ENCODE measurements at regions not wholly inside any gene's neighbourhood (a gene's known extent, or its start where the extent isn't known, plus 50 kb on each side); places are given as distances from the start of the nearest gene placed in this dataset.

DNA sequence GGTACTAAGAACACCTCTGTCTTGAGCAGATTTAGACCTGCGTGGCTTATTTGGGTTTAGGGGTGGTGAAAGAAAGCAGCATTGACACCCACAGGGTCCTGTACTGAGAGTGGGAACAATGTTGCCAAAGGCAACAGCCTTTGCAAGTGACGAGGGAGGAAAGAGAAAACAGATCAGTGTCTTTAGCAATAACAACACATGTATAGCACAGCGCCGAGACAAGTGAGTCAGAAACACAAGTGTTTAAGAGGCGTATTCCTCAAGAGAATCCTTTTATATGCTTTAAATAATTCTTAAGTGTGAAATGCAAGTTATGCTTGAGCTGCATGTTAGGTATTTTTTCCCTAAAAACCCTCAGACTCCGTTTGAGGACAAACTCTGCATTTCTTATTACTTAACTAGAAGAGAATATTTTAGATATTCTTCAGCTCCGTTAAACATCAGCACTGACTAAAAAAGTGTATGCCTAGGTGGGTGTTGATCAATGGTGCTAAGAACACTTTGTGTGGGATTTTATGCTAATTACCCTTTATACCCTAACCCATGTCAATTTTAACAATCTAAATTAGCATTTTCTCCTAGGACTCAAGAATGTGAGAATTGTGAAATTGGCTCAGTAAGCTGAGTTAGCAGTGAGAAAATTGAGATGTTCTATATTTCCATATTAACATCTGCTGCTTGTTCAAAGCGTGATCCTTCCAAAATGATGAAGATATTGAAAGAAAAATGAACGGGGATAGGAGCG, 1095.4 kb upstream of the CELF2 start:
- H4K20me1 ChIP-seq (ENCODE audit: control insufficient read depth, insufficient read depth), result no peaks in the 10 kb centered on the region
- no peaks in the 10 kb centered on the region for H3K4me1 ChIP-seq (ENCODE audit: control insufficient read depth, insufficient read depth, low read length)
- no peak overlapping the region for H3K4me2 ChIP-seq (ENCODE audit: control insufficient read depth, insufficient read depth)
- H3K4me3 ChIP-seq, result no peak overlapping the region
- H3K27ac ChIP-seq (ENCODE audit: control insufficient read depth, insufficient read depth), result no peak overlapping the region
- intact Hi-C loops (cut with micrococcal nuclease; ENCODE audit: unreplicated experiment), result no loop called here
- WGBS (ENCODE audit: insufficient coverage, insufficient replicate concordance, low lambda C conversion rate, missing lambda C conversion rate), result 35% methylated on average over 10 of the region's 10 CpGs
- no peaks in the 10 kb centered on the region for H3K9me3 ChIP-seq (replicated peaks; ENCODE audit: control insufficient read depth, insufficient read depth, low read length)
- no peaks in the 10 kb centered on the region for H3K27me3 ChIP-seq (replicated peaks in 1 of 2; ENCODE audit: control insufficient read depth in 2 of 2, insufficient read depth in 2 of 2, low read length in 1 of 2)
- in situ Hi-C loops (cut with MboI), result no loop called here
- ATAC-seq (no peak), DNase-seq (ENCODE audit: low read depth, low spot score) (no peak), FAIRE-seq (no peak)
- ChIA-PET RAD21 (ENCODE audit: unreplicated experiment) (no interaction called here), POLR2A (no interaction called here), CTCF (interaction anchor here (0.6 to 1.0 kb wide), 3 partner anchors 10 to 500 kb away, joined by 3 to 5 read pairs (median 3); no protein-coding TSS in a partner anchor), SMC1A (ENCODE audit: uncharacterized antibody, unreplicated experiment) (no interaction called here)
- no peak overlapping the region for H3K9ac ChIP-seq (ENCODE audit: control insufficient read depth, insufficient read depth, low read length)
- H2AFZ ChIP-seq (ENCODE audit: control insufficient read depth, low read depth, low read length), result no peak overlapping the region
- no TSS peak for BruUV-seq (replicated peaks)
- H3K79me2 ChIP-seq (ENCODE audit: control insufficient read depth, insufficient read depth, low read length), result no peaks in the 10 kb centered on the region
- no peaks in the 10 kb centered on the region for H3K36me3 ChIP-seq (ENCODE audit: control insufficient read depth in 2 of 2, insufficient read depth in 2 of 2, low read length in 1 of 2)
- no peak for TF ChIP-seq RELA (IDR thresholded peaks at IDR 0.05; ENCODE audit: borderline replicate concordance, partially characterized antibody)
- no peak for TF ChIP-seq RUNX3 (IDR thresholded peaks at IDR 0.05; ENCODE audit: low read length)
- TF ChIP-seq, protein P1, sequence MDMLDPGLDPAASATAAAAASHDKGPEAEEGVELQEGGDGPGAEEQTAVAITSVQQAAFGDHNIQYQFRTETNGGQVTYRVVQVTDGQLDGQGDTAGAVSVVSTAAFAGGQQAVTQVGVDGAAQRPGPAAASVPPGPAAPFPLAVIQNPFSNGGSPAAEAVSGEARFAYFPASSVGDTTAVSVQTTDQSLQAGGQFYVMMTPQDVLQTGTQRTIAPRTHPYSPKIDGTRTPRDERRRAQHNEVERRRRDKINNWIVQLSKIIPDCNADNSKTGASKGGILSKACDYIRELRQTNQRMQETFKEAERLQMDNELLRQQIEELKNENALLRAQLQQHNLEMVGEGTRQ (IDR thresholded peaks at IDR 0.05; ENCODE audit: borderline replicate concordance, low read depth, low read length), result no peak
- no peak for TF ChIP-seq DPF2 (IDR thresholded peaks at IDR 0.05)
- no peak for TF ChIP-seq EED (IDR thresholded peaks at IDR 0.05; ENCODE audit: low read depth)
- TF ChIP-seq, protein P2, sequence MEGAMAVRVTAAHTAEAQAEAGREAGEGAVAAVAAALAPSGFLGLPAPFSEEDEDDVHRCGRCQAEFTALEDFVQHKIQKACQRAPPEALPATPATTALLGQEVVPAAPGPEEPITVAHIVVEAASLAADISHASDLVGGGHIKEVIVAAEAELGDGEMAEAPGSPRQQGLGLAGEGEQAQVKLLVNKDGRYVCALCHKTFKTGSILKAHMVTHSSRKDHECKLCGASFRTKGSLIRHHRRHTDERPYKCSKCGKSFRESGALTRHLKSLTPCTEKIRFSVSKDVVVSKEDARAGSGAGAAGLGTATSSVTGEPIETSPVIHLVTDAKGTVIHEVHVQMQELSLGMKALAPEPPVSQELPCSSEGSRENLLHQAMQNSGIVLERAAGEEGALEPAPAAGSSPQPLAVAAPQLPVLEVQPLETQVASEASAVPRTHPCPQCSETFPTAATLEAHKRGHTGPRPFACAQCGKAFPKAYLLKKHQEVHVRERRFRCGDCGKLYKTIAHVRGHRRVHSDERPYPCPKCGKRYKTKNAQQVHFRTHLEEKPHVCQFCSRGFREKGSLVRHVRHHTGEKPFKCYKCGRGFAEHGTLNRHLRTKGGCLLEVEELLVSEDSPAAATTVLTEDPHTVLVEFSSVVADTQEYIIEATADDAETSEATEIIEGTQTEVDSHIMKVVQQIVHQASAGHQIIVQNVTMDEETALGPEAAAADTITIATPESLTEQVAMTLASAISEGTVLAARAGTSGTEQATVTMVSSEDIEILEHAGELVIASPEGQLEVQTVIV (IDR thresholded peaks at IDR 0.05; ENCODE audit: borderline replicate concordance, partially characterized antibody), result no peak
- TF ChIP-seq IRF4 (IDR thresholded peaks at IDR 0.05; ENCODE audit: low read depth, low read length), result no peak
- TF ChIP-seq SMAD1 (IDR thresholded peaks at IDR 0.05; ENCODE audit: low read depth, partially characterized antibody), result no peak
- TF ChIP-seq ZNF687 (IDR thresholded peaks at IDR 0.05), result no peak
- TF ChIP-seq GATAD2B (conservative IDR thresholded peaks at IDR 0.05; ENCODE audit: low read depth), result no peak
- no peak for TF ChIP-seq YY1 (IDR thresholded peaks at IDR 0.05; ENCODE audit: low read depth, low read length)
- no peak for TF ChIP-seq ZBTB4 (CRISPR knock-in tag; IDR thresholded peaks at IDR 0.05)
- no peak for TF ChIP-seq LARP7 (IDR thresholded peaks at IDR 0.05)
